Bronchial epithelial cell (primary cell): ENCODE measurements at regions not wholly inside any gene's neighbourhood (a gene's known extent, or its start where the extent isn't known, plus 50 kb on each side); places are given as distances from the start of the nearest gene placed in this dataset.

Experiments
- DNase-seq: peaks from one replicate; pipeline ENCODE4 v3.0.0-alpha.2; 2010; ENCODE audit warnings: low read depth
- FAIRE-seq: peaks from 2 replicates; lab custom pipeline; 2011; peaks lifted over from hg19 to GRCh38; lab: Jason Lieb, UNC
- H3K27me3 ChIP-seq: 2 replicates; pipeline ENCODE4 v1.5.1; 2011; ENCODE audit warnings: low read length; ENCODE audit not compliant: control insufficient read depth, insufficient read depth
- H3K36me3 ChIP-seq: 2 replicates; pipeline ENCODE4 v1.5.1; 2011; ENCODE audit warnings: low read length; ENCODE audit not compliant: control insufficient read depth, insufficient read depth
- H3K4me3 ChIP-seq: 2 replicates; pipeline ENCODE4 v1.5.1; 2011; ENCODE audit warnings: mild to moderate bottlenecking, low read depth, low read length, control low read depth
- CTCF ChIP-seq: IDR thresholded peaks from 2 replicates; pipeline ENCODE4 v1.5.1; 2011; ENCODE audit warnings: mild to moderate bottlenecking, moderate library complexity, low read length, control low read depth, inconsistent platforms; ENCODE audit not compliant: insufficient read depth, severe bottlenecking

DNA sequence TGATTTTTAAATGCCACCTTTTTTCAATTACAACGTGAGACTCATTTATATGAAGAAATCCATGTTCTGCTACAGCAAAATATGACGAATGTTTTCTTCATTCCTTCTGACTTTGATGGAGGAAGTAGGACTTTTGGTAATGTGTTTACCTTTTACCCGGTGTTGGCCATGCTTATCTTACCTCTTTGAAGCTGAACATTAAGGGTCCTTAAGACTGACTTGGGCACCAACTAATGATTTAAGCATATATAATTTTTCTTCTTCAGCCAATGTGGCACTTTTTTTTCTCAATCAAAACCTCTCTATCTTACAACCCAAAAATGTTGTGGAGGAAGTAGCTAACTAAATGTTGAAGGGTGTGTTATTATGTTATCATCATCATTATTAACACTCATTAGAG is 337.5 kb downstream of the EPHA7 start:
- Histone ChIP-seq H3K4me3 (no peak overlapping the region), H3K36me3 (no peaks in the 10 kb centered on the region), H3K27me3 (no peaks in the 10 kb centered on the region)
- TF ChIP-seq CTCF: no peak
- DNase-seq (no peak), FAIRE-seq (no peak)

DNA sequence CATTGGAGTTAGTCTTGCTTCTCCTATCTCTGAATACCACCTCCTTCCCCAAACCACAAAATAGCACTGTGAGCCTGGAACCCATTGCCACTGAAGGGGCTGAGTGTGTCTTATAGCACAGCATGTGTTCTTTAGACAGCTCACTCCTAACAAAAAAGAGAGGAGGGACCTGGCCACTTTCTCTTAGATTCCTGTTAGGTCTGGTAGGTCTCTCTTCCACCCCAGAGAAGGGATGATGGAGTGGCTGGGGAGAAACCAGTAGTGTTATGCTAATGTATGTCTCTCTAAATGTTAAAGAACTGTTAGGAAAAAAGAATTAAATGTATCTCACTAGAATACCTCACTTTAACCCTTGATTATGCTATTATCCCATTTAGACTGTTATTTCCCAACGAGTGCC is 340.3 kb downstream of the EPHA7 start:
- no peak overlapping the region for H3K4me3 ChIP-seq
- no peaks in the 10 kb centered on the region for H3K27me3 ChIP-seq
- no peak for FAIRE-seq
- no peak for TF ChIP-seq CTCF
- H3K36me3 ChIP-seq: no peaks in the 10 kb centered on the region
- no peak for DNase-seq

DNA sequence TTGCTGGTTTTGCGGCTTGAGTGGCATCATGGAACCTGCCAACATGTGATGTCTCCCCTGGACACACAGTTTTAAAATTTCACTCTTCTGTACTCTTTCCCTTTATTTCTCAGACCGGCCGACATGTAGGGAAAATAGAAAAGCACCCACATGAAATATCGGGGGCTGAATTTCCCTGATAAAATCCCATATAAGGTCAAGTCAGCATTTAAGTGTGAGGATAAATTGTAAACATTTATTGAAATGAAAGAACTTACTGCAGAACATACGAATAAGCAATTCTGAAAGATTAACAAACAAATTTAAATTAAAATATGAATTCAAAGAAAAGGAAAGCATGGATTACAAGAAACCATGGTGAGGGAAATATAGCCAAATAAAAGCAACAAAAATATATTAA is 345.5 kb downstream of the EPHA7 start:
- DNase-seq: no peak
- Histone ChIP-seq H3K4me3 (no peak overlapping the region), H3K36me3 (no peaks in the 10 kb centered on the region), H3K27me3 (no peaks in the 10 kb centered on the region)
- no peak for FAIRE-seq
- no peak for TF ChIP-seq CTCF

- no peak for TF ChIP-seq CTCF
- no peak overlapping the region for H3K4me3 ChIP-seq
- no peak for DNase-seq
- no peak for FAIRE-seq
- no peaks in the 10 kb centered on the region for H3K36me3 ChIP-seq
- H3K27me3 ChIP-seq: no peaks in the 10 kb centered on the region
These were observed 349.5 kb downstream of the EPHA7 start for GRCh38 chr6:93069856-93070255.

GRCh38 chr6:93059911-93060310 is 359.4 kb downstream of the EPHA7 start:
- Histone ChIP-seq H3K4me3 (no peak overlapping the region), H3K36me3 (no peaks in the 10 kb centered on the region), H3K27me3 (no peaks in the 10 kb centered on the region)
- no peak for TF ChIP-seq CTCF
- DNase-seq (no peak), FAIRE-seq (no peak)

- H3K4me3 ChIP-seq: no peak overlapping the region
- FAIRE-seq (no peak), DNase-seq (no peak)
- no peaks in the 10 kb centered on the region for H3K27me3 ChIP-seq
- no peaks in the 10 kb centered on the region for H3K36me3 ChIP-seq
- TF ChIP-seq CTCF: no peak
These were observed 361.8 kb downstream of the EPHA7 start for GRCh38 chr6:93057584-93057983.
